ENCODE measurements at regions not wholly inside any gene's neighbourhood (a gene's known extent, or its start where the extent isn't known, plus 50 kb on each side); places are given as distances from the start of the nearest gene placed in this dataset.

DNA sequence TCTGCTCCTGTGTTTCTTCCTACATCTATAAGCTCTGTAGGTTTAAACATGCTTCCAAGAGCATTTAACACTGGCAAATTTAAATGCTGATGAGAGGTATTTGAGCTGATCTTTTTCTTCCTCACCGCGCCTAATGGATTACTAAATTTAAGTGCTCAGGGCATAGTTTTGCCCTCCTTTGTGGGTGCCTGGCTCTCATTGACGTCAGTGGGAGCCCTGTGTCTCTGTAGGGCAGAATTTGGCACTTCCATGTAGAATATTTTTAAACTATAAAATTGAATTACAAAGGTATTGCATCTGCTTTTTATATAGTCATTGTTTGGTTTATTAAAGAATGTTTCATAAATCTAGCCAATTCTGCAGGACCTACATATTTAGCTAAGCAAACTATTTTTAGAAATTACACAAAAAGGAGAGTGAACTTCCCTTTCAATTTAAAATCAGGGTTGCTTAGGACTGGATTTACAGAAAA lies 444.8 kb downstream of the AEBP2 start:
- H3K36me3 ChIP-seq (ENCODE audit: insufficient read depth, low read length), result no peaks in the 10 kb centered on the region
- no peak for DNase-seq
- H3K4me1 ChIP-seq (ENCODE audit: insufficient read depth, low read length), result no peaks in the 10 kb centered on the region
- peaks cover 0 to 2% (median 0%) of the 10 kb centered on the region in 3 donors for H3K36me3 Mint-ChIP-seq
- H3K27me3 ChIP-seq (ENCODE audit: insufficient read depth, low read length, poor library complexity, severe bottlenecking), result no peaks in the 10 kb centered on the region
- H3K27me3 Mint-ChIP-seq, result peaks cover 0 to 4% of the 10 kb centered on the region in 2 donors
- H3K4me3 ChIP-seq (ENCODE audit: low read length), result no peak overlapping the region
- H3K27ac ChIP-seq (ENCODE audit: low read depth, low read length), result no peak overlapping the region
- ChIA-PET CTCF (no interaction called here), POLR2A (no interaction called here)
- no peak overlapping the region for H3K4me3 Mint-ChIP-seq
- H3K27ac Mint-ChIP-seq, result no peak overlapping the region
- no peaks in the 10 kb centered on the region for H3K9me3 ChIP-seq (ENCODE audit: low read length)
- H3K9me3 Mint-ChIP-seq, result peaks cover 0 to 2% (median 0%) of the 10 kb centered on the region in 5 donors
- H3K4me1 Mint-ChIP-seq, result no peaks in the 10 kb centered on the region

DNA sequence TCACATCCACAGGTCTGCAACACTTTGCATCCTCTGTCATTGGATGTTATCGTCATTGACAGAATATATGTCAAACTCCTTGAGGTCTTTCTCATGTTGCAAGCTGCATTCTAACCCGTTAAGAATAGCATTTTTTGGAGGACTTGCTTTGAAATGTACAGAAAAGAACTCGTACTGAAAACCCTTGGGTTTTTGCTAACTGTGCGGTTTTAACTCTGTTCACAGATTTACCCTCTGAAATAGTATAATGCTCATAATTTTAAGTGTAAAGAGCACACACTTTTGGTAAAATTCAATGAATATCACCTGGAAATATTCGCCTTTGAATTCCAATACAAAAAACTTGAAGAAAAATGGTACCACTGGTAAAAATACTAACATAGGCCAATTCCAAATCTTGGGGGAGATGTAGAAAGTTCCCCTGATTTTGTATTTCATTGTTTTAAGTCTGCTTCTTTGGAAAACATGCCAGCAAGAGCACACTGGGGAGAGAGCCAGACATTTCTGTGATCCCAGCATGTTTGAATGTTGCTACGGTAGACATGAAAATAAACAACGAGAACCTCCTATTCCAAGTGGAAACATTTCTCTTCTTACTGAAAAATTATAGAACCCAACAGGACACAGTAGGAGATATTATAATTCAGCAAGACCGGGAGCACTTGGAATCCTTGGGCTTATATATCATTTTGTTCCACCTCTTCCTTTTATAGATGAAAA lies 446.0 kb downstream of the AEBP2 start:
- H3K9me3 Mint-ChIP-seq, result peaks cover 0 to 2% (median 0%) of the 10 kb centered on the region in 5 donors

DNA sequence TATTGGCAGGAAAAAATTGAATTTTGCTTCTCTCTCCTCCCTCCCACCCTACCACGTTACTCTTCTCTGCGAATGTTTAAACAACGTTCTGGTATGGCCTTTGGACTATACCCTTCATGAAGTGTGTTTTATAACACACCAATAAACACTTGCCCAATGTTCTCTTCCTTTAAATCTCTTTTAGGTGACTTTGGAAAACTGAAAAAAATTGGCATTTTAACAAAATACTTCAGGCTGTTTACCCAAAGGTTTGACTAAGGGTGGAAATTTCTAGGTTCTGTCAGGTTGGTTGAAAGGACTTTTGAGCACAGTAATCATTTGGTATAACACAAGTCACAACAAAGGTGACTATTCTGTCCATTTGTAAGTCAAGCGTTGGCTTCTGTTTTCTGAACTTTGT lies 446.8 kb downstream of the AEBP2 start:
- Histone ChIP-seq H3K36me3 (ENCODE audit: insufficient read depth, low read length) (no peaks in the 10 kb centered on the region), H3K9me3 (ENCODE audit: low read length) (no peaks in the 10 kb centered on the region), H3K4me3 (ENCODE audit: low read length) (no peak overlapping the region), H3K4me1 (ENCODE audit: insufficient read depth, low read length) (no peaks in the 10 kb centered on the region), H3K27ac (ENCODE audit: low read depth, low read length) (no peak overlapping the region), H3K27me3 (ENCODE audit: insufficient read depth, low read length, poor library complexity, severe bottlenecking) (no peaks in the 10 kb centered on the region)
- Mint-ChIP-seq H3K4me1 (no peaks in the 10 kb centered on the region), H3K9me3 (no peaks in the 10 kb centered on the region), H3K36me3 (peaks cover 0 to 2% (median 0%) of the 10 kb centered on the region in 3 donors), H3K27me3 (peaks cover 0 to under 1% of the 10 kb centered on the region in 2 donors), H3K4me3 (no peak overlapping the region), H3K27ac (no peak overlapping the region)
- ChIA-PET CTCF (no interaction called here), POLR2A (no interaction called here)
- no peak for DNase-seq

More for the DNA sequence above, 446.0 kb downstream of the AEBP2 start:
- ChIA-PET POLR2A (no interaction called here), CTCF (no interaction called here)
- Histone ChIP-seq H3K27ac (ENCODE audit: low read depth, low read length) (no peak overlapping the region), H3K4me3 (ENCODE audit: low read length) (no peak overlapping the region), H3K9me3 (ENCODE audit: low read length) (no peaks in the 10 kb centered on the region), H3K4me1 (ENCODE audit: insufficient read depth, low read length) (no peaks in the 10 kb centered on the region), H3K27me3 (ENCODE audit: insufficient read depth, low read length, poor library complexity, severe bottlenecking) (no peaks in the 10 kb centered on the region), H3K36me3 (ENCODE audit: insufficient read depth, low read length) (no peaks in the 10 kb centered on the region)
- no peaks in the 10 kb centered on the region for H3K4me1 Mint-ChIP-seq
- DNase-seq, result no peak
- H3K36me3 Mint-ChIP-seq, result peaks cover 0 to 2% (median 0%) of the 10 kb centered on the region in 3 donors
- H3K27ac Mint-ChIP-seq, result no peak overlapping the region
- H3K27me3 Mint-ChIP-seq, result peaks cover 0 to 4% of the 10 kb centered on the region in 2 donors
- no peak overlapping the region for H3K4me3 Mint-ChIP-seq

DNA sequence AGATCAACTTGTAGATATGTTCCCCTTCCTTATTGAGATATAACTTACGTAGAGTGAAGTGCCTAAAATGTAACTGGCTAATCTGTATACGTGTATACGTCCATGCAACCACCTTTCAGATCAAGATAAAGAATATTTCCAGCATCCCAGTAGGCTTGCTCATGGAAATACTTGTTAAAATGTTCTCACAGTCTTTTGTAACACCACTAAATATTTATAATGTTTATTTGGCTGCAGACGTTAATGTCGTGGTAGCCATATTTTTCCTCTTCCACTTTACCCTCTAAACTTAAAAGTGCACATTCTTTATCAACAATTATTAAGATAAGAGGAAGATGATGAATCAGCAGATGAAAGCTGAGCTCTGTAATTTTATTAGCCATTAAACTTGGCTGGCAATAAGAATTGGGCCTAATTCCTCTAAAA lies 447.4 kb downstream of the AEBP2 start:
- CTCF ChIA-PET, result no interaction called here
- POLR2A ChIA-PET, result no interaction called here
- Histone ChIP-seq H3K4me3 (ENCODE audit: low read length) (no peak overlapping the region), H3K4me1 (ENCODE audit: insufficient read depth, low read length) (no peaks in the 10 kb centered on the region), H3K27ac (ENCODE audit: low read depth, low read length) (no peak overlapping the region), H3K9me3 (ENCODE audit: low read length) (no peaks in the 10 kb centered on the region), H3K36me3 (ENCODE audit: insufficient read depth, low read length) (no peaks in the 10 kb centered on the region), H3K27me3 (ENCODE audit: insufficient read depth, low read length, poor library complexity, severe bottlenecking) (no peaks in the 10 kb centered on the region)
- H3K36me3 Mint-ChIP-seq, result peaks cover 0 to 2% (median 0%) of the 10 kb centered on the region in 3 donors
- no peaks in the 10 kb centered on the region for H3K27me3 Mint-ChIP-seq
- no peak overlapping the region for H3K27ac Mint-ChIP-seq
- H3K9me3 Mint-ChIP-seq, result no peaks in the 10 kb centered on the region
- no peak for DNase-seq
- H3K4me3 Mint-ChIP-seq, result no peak overlapping the region
- H3K4me1 Mint-ChIP-seq, result no peaks in the 10 kb centered on the region

DNA sequence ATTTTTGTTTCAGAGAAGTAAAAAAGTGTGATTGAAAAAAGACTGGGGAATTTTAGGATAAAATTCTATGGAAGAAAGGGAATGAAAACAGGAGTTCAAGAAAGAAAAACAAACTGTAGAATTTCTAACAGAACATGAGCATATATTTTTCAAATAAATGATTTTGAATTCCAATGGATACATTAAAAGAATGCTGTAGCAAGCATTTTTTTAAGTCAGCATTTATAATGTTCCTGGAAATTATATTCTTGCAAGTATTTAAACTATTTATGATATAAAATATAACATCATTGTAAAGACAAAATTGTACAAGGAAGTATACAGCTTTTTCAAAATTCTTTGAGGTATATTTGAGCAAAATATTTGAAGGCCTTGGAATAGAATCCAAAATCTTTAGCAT lies 450.7 kb downstream of the AEBP2 start:
- H3K36me3 ChIP-seq (ENCODE audit: insufficient read depth, low read length), result no peaks in the 10 kb centered on the region
- no peak overlapping the region for H3K27ac ChIP-seq (ENCODE audit: low read depth, low read length)
- Mint-ChIP-seq H3K4me3 (no peak overlapping the region), H3K36me3 (peaks cover 0 to 2% (median 0%) of the 10 kb centered on the region in 3 donors), H3K9me3 (no peaks in the 10 kb centered on the region), H3K27ac (no peak overlapping the region), H3K4me1 (peaks cover 4 to 13% (median 10%) of the 10 kb centered on the region in 3 donors), H3K27me3 (peaks cover 0 to 1% of the 10 kb centered on the region in 2 donors)
- H3K4me1 ChIP-seq (ENCODE audit: insufficient read depth, low read length), result no peaks in the 10 kb centered on the region
- CTCF ChIA-PET, result no interaction called here
- POLR2A ChIA-PET, result no interaction called here
- no peaks in the 10 kb centered on the region for H3K27me3 ChIP-seq (ENCODE audit: insufficient read depth, low read length, poor library complexity, severe bottlenecking)
- no peak overlapping the region for H3K4me3 ChIP-seq (ENCODE audit: low read length)
- H3K9me3 ChIP-seq (ENCODE audit: low read length), result no peaks in the 10 kb centered on the region
- DNase-seq, result no peak

DNA sequence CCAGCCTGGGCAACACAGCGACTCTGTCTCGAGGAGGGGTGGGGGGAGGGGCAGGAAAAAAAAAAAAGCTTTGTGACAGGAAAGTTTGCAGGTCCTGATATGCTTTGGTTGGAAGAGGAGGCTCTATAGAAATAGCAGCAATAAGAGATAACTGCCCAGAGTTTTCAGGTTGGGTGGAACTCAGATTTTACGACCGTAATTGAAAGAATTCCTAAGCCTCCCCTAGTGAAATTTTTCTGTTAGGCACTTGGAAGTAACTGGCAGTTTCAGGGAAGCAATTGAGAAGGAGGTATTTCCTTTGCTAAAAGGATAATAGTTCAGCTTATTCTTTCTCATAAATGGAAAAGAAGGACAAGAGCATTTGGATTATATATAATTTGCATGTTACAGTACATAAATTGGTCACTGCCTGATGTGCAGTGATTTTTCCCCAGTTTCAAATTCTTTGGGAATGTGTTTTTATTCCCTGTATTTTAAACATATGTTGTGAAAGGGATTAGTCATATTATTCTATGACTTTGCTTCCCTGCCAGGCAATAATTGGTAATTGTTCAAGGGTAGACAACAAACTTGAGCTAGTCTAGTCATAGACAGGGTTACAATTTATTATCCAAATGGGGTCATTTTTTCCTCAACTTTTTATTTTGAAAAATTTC lies 452.8 kb downstream of the AEBP2 start:
- ChIA-PET CTCF (no interaction called here), POLR2A (no interaction called here)
- Mint-ChIP-seq H3K4me1 (peaks cover 4 to 14% (median 10%) of the 10 kb centered on the region in 3 donors), H3K9me3 (no peaks in the 10 kb centered on the region), H3K27ac (no peak overlapping the region), H3K27me3 (peaks cover 0 to 1% of the 10 kb centered on the region in 2 donors), H3K4me3 (no peak overlapping the region), H3K36me3 (no peaks in the 10 kb centered on the region)
- DNase-seq, result no peak
- H3K27me3 ChIP-seq (ENCODE audit: insufficient read depth, low read length, poor library complexity, severe bottlenecking), result no peaks in the 10 kb centered on the region
- no peaks in the 10 kb centered on the region for H3K4me1 ChIP-seq (ENCODE audit: insufficient read depth, low read length)
- no peak overlapping the region for H3K4me3 ChIP-seq (ENCODE audit: low read length)
- H3K36me3 ChIP-seq (ENCODE audit: insufficient read depth, low read length), result no peaks in the 10 kb centered on the region
- H3K27ac ChIP-seq (ENCODE audit: low read depth, low read length), result no peak overlapping the region
- H3K9me3 ChIP-seq (ENCODE audit: low read length), result no peaks in the 10 kb centered on the region

DNA sequence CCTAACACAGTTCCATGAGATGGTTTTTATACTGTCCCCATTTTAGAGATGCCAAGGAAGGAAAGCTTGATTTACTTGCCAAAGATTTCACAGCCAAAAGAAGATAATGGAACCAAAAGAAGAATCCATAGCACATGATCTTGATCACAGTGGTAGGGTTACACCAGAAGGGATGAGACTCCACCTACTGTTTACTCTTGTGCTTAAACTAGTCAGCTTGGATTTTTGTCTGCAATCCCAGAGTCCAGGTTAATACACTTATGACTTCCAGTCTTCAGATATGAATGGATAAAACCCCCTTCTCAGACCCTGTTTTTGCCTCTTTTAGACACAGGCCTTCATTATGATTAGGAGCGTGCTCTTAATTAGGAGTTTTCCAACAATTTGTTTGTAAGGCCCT lies 454.2 kb downstream of the AEBP2 start:
- peaks cover 4 to 14% (median 10%) of the 10 kb centered on the region in 3 donors for H3K4me1 Mint-ChIP-seq
- CTCF ChIA-PET, result no interaction called here
- POLR2A ChIA-PET, result no interaction called here

DNA sequence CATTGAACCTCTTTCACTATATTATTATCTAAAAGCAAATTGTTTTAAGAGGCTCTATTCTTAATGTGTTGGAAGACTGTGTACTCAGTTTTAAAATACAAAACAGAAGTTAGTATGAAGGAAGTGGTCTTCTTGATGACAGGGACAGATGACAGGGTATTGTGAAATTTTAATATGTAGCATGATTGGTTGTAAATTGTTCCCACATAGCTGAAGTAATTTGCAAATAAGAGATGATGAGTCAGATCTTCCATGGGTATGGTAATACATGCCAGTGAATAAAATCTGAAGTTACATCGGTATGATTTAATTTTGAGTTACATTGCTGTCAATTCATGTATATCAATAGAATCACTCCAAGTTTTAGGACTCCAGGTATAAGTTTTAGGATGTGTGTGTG lies 454.8 kb downstream of the AEBP2 start:
- H3K4me3 ChIP-seq (ENCODE audit: low read length), result no peak overlapping the region
- Mint-ChIP-seq H3K27me3 (peaks cover 0 to 1% of the 10 kb centered on the region in 2 donors), H3K9me3 (no peaks in the 10 kb centered on the region), H3K4me3 (no peak overlapping the region), H3K4me1 (peaks cover 4 to 14% (median 10%) of the 10 kb centered on the region in 3 donors), H3K36me3 (no peaks in the 10 kb centered on the region), H3K27ac (peak overlapping the region in 2 of 8 donors; percentile 29 to 50)
- H3K9me3 ChIP-seq (ENCODE audit: low read length), result no peaks in the 10 kb centered on the region
- no peaks in the 10 kb centered on the region for H3K36me3 ChIP-seq (ENCODE audit: insufficient read depth, low read length)
- no peaks in the 10 kb centered on the region for H3K4me1 ChIP-seq (ENCODE audit: insufficient read depth, low read length)
- ChIA-PET POLR2A (no interaction called here), CTCF (no interaction called here)
- H3K27me3 ChIP-seq (ENCODE audit: insufficient read depth, low read length, poor library complexity, severe bottlenecking), result no peaks in the 10 kb centered on the region
- H3K27ac ChIP-seq (ENCODE audit: low read depth, low read length), result no peak overlapping the region
- no peak for DNase-seq

More for the DNA sequence above, 454.2 kb downstream of the AEBP2 start:
- no peaks in the 10 kb centered on the region for H3K36me3 Mint-ChIP-seq
- no peak for DNase-seq
- H3K4me3 Mint-ChIP-seq, result no peak overlapping the region
- Histone ChIP-seq H3K4me3 (ENCODE audit: low read length) (no peak overlapping the region), H3K36me3 (ENCODE audit: insufficient read depth, low read length) (no peaks in the 10 kb centered on the region), H3K27me3 (ENCODE audit: insufficient read depth, low read length, poor library complexity, severe bottlenecking) (no peaks in the 10 kb centered on the region), H3K27ac (ENCODE audit: low read depth, low read length) (no peak overlapping the region), H3K4me1 (ENCODE audit: insufficient read depth, low read length) (no peaks in the 10 kb centered on the region), H3K9me3 (ENCODE audit: low read length) (no peaks in the 10 kb centered on the region)
- H3K9me3 Mint-ChIP-seq, result no peaks in the 10 kb centered on the region
- no peak overlapping the region for H3K27ac Mint-ChIP-seq
- peaks cover 0 to 1% of the 10 kb centered on the region in 2 donors for H3K27me3 Mint-ChIP-seq
